BJ (cell line): ENCODE measurements at regions not wholly inside any gene's neighbourhood (a gene's known extent, or its start where the extent isn't known, plus 50 kb on each side); places are given as distances from the start of the nearest gene placed in this dataset.
A peak's percentile ranks its signal among the peaks of the same experiment; 100 is the strongest.

Source experiments
- CTCF ChIA-PET: fragments of 350-600 bp; formaldehyde crosslinking; extraction: SDS; loops from one replicate; lab custom pipeline; 2021; ENCODE audit warnings: antibody characterized with exemption, inconsistent platforms; lab: Yijun Ruan, JAX
- POLR2A ChIA-PET: fragments of 300-600 bp; sonication (Branson Sonifier 250); formaldehyde crosslinking; extraction: SDS; loops from one replicate; lab custom pipeline; 2021; ENCODE audit warnings: antibody characterized with exemption; lab: Charles Lee
- DNase-seq: peaks from one replicate; pipeline ENCODE4 v3.0.0-alpha.2; 2011; ENCODE audit warnings: low read depth
- H3K27me3 ChIP-seq: 2 replicates; pipeline ENCODE4 v1.6.0; 2011; ENCODE audit warnings: low read length; ENCODE audit not compliant: control insufficient read depth, insufficient read depth
- H3K36me3 ChIP-seq: 2 replicates; pipeline ENCODE4 v1.5.1; 2011; ENCODE audit warnings: low read length; ENCODE audit not compliant: control insufficient read depth, insufficient read depth
- H3K4me3 ChIP-seq: 2 replicates; pipeline ENCODE4 v1.5.1; 2011; ENCODE audit warnings: low read depth, mild to moderate bottlenecking, control low read depth, low read length
- CTCF ChIP-seq: IDR thresholded peaks from 2 replicates; pipeline ENCODE4 v1.5.1; 2011; ENCODE audit warnings: low read depth, mild to moderate bottlenecking, control low read depth, inconsistent platforms, low read length, moderate library complexity; ENCODE audit not compliant: insufficient read depth

GRCh38 chr2:189287982-189288521 lies 108.5 kb upstream of the COL5A2 start:
- Histone ChIP-seq H3K27me3 (no peaks in the 10 kb centered on the region), H3K4me3 (no peak overlapping the region), H3K36me3 (no peaks in the 10 kb centered on the region)
- ChIA-PET CTCF (interaction anchor here (0.6 to 3.0 kb wide), 14 partner anchors 9 to 763 kb away, joined by 3 to 11 read pairs (median 4); partner anchors contain the start of gene COL5A2), POLR2A (interaction anchor here (0.6 kb wide), 1 partner anchor 108 kb away, joined by 14 read pairs; no protein-coding TSS in a partner anchor)
- DNase-seq = peak; percentile 55
- peak; percentile 52 for TF ChIP-seq CTCF

DNA sequence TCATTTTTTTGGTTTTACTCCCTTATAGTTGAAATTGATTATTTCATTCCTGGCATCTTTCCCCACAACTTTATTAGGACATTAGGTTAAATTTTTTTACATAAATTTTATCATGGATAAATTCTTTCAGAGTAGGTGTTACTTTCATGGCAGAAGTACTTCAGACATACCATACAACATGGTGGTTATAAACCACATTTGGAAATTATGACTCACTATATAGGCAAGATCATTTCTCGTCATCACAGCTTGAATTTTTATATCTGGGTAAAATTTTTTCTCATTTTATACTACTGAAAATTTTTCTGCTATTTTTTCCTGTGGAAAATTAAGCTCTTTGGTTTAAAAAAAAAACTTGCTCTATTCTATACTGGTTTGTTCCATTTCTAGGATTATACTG lies 111.9 kb upstream of the COL5A2 start:
- H3K4me3 ChIP-seq = no peak overlapping the region
- ChIA-PET POLR2A (no interaction called here), CTCF (no interaction called here)
- H3K27me3 ChIP-seq = no peaks in the 10 kb centered on the region
- no peak for TF ChIP-seq CTCF
- DNase-seq = no peak
- no peaks in the 10 kb centered on the region for H3K36me3 ChIP-seq

DNA sequence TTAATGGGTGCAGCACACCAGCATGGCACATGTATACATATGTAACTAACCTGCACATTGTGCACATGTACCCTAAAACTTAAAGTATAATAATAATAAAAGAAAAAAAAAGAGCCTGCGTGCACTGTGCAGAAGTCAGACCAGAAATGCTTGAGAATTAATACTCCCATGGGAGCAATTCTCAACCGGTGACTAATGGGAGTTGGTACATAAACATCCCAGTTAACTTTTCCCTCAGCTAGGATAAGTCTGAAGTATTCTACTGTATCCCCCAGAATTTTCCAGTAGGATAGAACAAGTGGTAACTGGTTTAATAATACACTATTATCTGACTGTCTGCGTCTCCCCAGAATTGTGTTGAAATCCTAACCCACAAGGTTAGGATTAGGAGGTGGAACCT lies 113.6 kb upstream of the COL5A2 start:
- Histone ChIP-seq H3K27me3 (no peaks in the 10 kb centered on the region), H3K4me3 (no peak overlapping the region), H3K36me3 (no peaks in the 10 kb centered on the region)
- DNase-seq = no peak
- no peak for TF ChIP-seq CTCF
- ChIA-PET CTCF (interaction anchor here (0.7 kb wide), 1 partner anchor 1321 kb away, joined by 3 read pairs; no protein-coding TSS in a partner anchor), POLR2A (no interaction called here)

DNA sequence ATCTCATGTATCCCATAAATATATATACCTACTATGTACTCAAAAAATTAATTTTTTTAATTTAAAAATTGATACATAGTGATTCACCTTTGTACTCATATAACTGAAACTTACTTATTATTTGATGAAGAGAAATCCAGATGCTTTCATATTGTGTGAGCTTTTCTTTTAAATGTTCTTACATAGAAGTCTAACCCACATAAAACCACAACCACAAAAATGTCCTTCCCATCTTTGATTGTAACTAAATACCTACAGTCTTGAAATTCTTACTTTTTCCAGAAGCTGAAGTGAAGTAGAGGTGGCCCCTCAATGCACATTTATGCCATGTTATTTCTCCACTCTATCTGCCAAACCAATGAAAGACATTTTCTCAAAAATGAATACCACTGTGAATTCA lies 117.9 kb upstream of the COL5A2 start:
- CTCF ChIA-PET = no interaction called here
- Histone ChIP-seq H3K36me3 (no peaks in the 10 kb centered on the region), H3K4me3 (no peak overlapping the region), H3K27me3 (no peaks in the 10 kb centered on the region)
- POLR2A ChIA-PET = no interaction called here
- no peak for TF ChIP-seq CTCF
- DNase-seq = no peak

GRCh38 chr2:189298038-189298437 lies 118.5 kb upstream of the COL5A2 start:
- no peak for TF ChIP-seq CTCF
- no peaks in the 10 kb centered on the region for H3K36me3 ChIP-seq
- no peak for DNase-seq
- no peaks in the 10 kb centered on the region for H3K27me3 ChIP-seq
- no peak overlapping the region for H3K4me3 ChIP-seq
- ChIA-PET CTCF (no interaction called here), POLR2A (no interaction called here)
